ENCODE measurements at regions not wholly inside any gene's neighbourhood (a gene's known extent, or its start where the extent isn't known, plus 50 kb on each side); places are given as distances from the start of the nearest gene placed in this dataset.

GRCh38 chr6:108752733-108753590 lies 95.3 kb upstream of the ARMC2 start:
- no peak for DNase-seq

DNA sequence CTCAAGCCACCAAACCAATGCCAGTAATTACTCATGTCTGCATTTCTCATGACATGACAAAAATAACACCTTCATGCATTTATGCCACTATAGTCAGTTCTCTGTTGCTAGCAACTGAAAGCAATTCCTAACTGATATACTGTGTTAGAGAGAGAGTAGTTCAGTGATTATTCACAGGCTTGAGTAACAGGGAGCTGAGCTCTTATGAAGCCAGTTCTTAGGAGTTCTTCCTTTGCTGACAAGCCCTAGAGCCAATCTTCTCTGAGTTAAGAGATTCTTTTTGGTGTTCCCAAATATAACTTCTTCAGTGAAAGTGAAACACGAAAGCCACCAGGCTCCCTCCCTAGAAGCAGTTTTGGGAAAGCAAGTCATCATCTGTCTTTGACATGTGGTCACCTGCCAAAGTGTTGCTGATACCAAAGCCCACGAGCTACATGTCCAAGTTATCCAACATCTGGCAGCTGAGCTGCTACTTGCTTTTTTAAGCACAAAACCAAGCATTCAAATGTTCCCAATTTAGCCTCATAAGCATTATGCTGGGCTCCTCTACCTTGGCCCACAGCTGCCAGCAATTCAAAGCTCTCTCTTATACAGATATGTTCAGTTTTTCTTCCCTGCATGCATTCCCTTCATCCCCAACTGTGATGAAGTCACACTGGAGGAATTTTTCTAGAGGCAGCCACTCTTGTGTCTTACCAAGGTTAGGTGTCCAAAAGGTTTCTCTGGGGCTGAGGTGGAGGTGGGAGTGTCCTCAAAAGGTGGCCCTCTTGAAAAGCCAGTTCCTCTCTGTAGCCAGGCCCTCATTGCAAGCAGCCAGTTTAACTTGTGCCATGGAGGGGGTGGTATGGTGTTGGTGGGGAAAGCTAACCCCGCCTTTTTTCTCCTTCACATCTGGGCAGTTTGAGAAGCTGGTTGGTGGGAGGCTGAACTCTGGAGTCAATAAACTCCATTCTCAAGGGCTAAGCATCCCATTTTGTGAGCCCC lies 92.7 kb upstream of the ARMC2 start:
- DNase-seq, result no peak

- DNase-seq, result no peak
These were observed 90.9 kb upstream of the ARMC2 start for GRCh38 chr6:108757357-108757756.

DNA sequence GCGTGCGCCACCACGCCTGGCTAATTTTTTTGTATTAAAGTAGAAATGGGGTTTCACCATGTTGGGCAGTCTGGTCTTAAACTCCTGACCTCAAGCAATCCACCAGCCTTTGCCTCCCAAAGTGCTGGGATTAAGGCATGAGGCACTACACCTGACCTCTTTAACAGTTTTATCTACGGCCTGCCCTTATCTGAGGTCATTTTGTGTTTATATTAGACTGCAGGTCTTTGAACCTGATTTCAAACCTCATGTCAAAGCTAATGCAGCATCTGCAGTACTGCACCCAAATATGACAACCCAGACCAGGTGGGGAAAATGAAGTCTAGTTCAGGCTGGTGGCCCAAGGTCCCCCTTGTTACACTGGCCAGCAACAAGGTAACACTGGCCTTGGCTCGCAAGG lies 89.3 kb upstream of the ARMC2 start:
- DNase-seq, result no peak

DNA sequence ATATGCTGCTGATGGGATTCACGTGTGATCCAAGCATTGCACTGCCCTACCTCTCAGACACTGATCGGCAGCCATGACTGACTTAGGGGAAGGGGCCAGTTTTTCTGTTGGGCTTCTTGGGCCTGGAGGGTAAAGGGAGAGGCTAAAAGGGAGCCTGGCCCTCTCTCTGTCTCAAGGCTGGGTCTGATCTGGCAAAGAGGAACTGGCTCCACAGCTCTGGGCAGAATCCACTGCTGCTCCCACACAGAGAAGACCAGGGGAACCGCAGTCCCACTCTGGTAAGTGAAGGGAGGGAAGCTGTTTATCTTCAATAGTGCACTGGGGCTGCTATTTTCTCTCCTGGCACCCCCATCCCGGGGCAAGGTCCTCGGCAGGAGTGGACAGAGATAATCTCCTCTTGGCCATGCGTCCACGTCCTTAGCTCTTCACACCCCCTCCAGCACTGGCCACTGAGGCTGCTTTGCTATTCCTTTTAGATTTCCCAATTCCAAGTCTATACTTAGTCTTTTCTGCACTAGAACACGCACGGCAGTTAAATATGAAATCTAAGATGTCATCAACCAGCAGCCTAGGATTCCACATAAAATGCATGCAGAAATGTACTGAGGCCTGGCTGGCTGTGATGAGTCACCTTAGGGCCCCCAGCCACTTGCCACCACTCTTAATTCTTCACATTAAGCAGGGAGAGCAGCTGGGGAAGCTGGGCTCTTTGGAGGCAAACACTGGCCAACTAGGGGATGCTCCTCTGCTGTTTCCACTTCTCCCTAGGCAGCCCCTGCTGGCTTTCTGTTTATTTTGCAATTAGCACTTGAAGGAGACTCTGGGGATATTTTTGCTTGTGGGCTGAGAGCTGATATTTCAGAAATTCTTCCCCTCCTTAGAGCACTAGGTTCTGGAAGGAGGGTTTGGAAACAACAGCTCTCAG lies 87.8 kb upstream of the ARMC2 start:
- DNase-seq, result no peak

DNA sequence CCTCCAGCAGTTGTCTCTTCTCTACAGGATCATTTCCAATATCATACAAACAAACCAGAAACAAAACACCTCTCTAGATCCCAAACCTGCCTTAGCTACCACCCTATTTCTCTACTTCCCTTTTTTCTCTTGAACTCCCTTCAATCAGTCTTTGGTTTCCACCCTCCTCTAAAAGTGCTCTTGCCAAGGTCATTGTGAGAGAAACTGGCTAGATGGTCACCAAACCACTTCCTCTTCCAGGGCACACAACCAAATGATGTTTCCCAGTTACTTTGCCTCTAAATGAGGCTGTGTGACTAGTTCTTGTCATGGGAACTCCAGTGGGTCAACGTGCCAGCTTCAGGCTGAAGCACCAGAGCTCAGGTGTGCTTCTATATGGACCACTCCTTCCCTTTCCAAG lies 85.8 kb upstream of the ARMC2 start:
- DNase-seq, result no peak

GRCh38 chr6:108763931-108764579 lies 84.2 kb upstream of the ARMC2 start:
- DNase-seq, result no peak

- no peak for DNase-seq
These were observed 83.7 kb upstream of the ARMC2 start for GRCh38 chr6:108764580-108764950.

GRCh38 chr6:108765495-108765894 lies 82.7 kb upstream of the ARMC2 start:
- DNase-seq, result no peak

DNA sequence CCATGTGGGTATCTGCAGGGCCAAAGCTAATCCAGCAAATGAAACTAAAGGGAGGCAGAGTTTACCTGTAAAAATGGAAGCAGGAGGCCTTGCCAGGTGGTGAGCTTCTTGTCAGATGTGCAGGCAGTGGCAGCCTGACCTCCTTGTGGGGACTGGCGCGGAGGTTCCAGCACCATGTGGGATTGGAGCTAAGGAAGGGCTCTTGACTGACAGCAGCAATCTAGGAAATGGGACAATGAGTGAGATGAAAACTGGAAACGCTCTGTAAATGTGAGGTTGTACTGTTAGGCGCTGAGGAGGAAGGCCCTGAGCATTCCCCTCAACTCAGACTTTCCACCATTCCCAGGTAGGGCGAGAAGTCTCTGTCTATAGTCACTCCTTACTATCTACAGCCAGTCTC lies 81.8 kb upstream of the ARMC2 start:
- no peak for DNase-seq

DNA sequence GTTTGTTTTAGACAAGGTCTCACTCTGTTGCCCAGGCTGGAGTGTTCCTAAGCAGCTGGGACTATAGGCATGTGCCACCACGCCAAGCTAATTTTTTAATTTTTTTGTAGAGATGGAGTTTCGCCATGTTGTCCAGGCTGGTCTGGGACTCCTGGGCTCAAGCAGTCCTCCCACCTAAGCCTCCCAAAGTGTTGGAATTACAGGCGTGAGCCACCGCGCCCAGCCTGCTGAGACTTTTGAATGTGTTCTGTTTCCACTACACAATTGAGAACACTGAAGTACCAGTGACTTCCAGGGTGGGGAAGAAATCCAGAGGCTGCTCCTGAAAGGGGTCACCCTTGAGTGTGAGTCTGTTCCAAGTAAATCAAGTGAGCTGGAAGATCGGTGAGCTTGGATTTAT lies 81.3 kb upstream of the ARMC2 start:
- DNase-seq, result no peak

GRCh38 chr6:108767418-108768165 lies 80.6 kb upstream of the ARMC2 start:
- DNase-seq, result no peak

GRCh38 chr6:108768166-108768555 lies 80.1 kb upstream of the ARMC2 start:
- DNase-seq, result no peak

DNA sequence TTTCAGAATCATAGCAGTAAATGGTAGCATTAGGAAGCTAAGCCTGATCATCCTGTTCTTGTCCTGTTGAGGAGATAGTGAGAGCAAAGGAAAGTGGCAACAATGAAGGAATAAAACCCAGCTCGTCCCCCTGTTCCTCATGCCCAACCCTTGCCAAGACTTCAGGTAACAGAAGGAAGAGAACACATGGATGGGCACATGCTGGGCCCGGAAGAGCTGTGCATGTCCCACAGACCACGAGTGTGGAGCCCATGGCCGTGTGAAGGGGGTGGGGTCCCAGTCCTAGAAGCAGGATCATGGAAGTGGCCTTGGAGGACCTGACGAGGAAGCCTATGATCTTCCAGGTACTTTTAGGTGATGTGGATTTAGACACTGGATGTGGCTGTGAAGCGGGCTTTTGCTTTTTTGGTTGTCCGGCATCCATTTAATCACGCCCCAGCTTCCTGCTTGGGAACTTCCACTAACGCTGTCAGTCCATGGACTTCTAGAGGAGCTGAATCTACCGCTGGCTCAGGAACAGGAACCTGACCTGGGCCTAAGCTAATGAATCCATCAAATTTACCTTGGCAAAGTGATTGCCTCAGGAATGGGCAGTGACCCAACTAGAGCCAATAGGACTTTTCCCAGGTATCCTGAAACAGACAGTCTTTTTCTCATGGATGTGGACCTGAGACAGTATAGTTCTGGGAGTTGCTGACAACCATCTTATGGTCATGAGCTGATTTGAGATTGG lies 79.3 kb upstream of the ARMC2 start:
- DNase-seq, result no peak

DNA sequence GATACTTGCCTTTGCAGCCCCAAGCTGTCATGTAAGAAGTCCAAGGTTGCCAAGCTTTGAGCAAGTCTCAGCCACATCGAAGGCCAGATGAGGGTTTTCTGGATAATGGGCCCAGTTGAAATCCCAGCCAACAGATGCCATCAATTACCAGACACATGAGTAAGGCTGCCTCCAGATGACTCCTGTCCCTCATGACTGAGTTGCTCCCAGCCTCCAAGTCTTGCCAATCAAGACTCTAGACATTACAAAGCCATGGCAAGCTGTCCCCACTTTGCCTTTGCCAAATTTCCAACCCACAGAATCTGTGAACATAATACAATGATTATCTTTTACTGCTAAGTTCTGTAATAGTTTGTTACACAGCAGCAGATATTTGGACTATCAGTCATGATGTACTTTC lies 76.8 kb upstream of the ARMC2 start:
- no peak for DNase-seq

DNA sequence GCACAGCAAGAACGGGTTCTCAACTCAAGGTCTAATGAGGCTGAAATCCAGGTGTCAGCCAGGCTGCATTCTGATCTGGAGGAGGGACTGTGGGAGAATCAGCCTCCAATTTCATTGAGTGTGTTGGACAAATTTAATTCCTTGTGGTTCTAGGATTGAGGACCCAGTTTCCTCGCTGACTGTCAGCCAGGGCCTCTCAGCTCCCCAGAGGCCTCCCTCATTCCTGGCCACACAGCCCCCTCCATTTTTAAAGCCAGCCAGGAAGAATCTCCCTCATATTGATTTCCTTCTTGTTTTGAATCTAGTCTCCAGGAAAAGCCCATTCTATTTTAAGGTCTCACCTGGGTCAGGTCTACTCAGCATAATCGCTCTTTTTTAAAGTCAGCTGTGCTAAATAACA lies 73.7 kb upstream of the ARMC2 start:
- no peak for DNase-seq

DNA sequence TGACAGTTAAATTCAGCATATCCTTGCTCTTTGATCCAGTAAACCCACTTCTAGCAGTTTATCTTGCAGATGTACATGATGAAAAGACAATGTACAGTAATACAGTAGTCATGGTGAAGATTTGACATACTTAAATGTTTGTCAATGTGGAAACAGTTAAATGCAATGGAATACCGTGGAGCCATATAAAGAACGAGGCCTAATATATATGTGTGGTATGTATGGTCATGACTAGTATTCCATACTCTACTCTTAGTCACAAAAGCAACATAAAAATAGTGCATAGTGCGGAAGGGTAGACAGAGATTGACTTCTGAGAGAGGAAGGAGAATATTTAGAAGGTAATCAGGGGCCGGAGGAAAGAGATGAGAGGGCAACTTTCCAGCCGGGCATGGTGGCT lies 70.7 kb upstream of the ARMC2 start:
- DNase-seq, result no peak

GRCh38 chr6:108778421-108779186 lies 69.6 kb upstream of the ARMC2 start:
- no peak for DNase-seq

GRCh38 chr6:108779536-108780275 lies 68.5 kb upstream of the ARMC2 start:
- peak; percentile 28 for DNase-seq

All from CD4-positive, alpha-beta T cell treated with Interleukin-15 for 1 hour (primary cell).